Astrocyte (in vitro differentiated cells and primary cell): ENCODE measurements at regions not wholly inside any gene's neighbourhood (a gene's known extent, or its start where the extent isn't known, plus 50 kb on each side); places are given as distances from the start of the nearest gene placed in this dataset.

ENCODE experiments used
- DNase-seq: peaks from one replicate; pipeline ENCODE4 v3.0.0-alpha.2; 2010; ENCODE audit warnings: low read depth
- FAIRE-seq: peaks from 2 replicates; lab custom pipeline; 2011; peaks lifted over from hg19 to GRCh38; lab: Jason Lieb, UNC
- H2AFZ ChIP-seq: 2 replicates; pipeline ENCODE4 v1.6.0; 2012; ENCODE audit warnings: low read depth, low read length, inconsistent platforms
- H3K27ac ChIP-seq: 2 replicates; pipeline ENCODE4 v1.5.1; 2011; ENCODE audit warnings: low read depth, low read length, inconsistent platforms
- H3K27me3 ChIP-seq: 2 replicates; pipeline ENCODE4 v1.6.0; 2011; ENCODE audit warnings: low read length, inconsistent platforms; ENCODE audit not compliant: insufficient read depth
- H3K36me3 ChIP-seq: 2 replicates; pipeline ENCODE4 v1.5.1; 2011; ENCODE audit warnings: low read length, inconsistent platforms; ENCODE audit not compliant: insufficient read depth
- H3K4me1 ChIP-seq: 2 replicates; pipeline ENCODE4 v1.5.1; 2011; ENCODE audit warnings: low read length, inconsistent platforms; ENCODE audit not compliant: insufficient read depth
- H3K4me2 ChIP-seq: 2 replicates; pipeline ENCODE4 v1.6.0; 2012; ENCODE audit warnings: low read length, inconsistent platforms
- H3K4me3 ChIP-seq: 2 replicates; pipeline ENCODE4 v1.5.1; 2011; ENCODE audit warnings: low read depth, mild to moderate bottlenecking, low read length, inconsistent platforms; ENCODE audit not compliant: insufficient read depth
- H3K79me2 ChIP-seq: 2 replicates; pipeline ENCODE4 v1.6.0; 2012; ENCODE audit warnings: mild to moderate bottlenecking, low read length, inconsistent platforms; ENCODE audit not compliant: insufficient read depth
- H3K9ac ChIP-seq: 2 replicates; pipeline ENCODE4 v1.6.0; 2012; ENCODE audit warnings: mild to moderate bottlenecking, low read length, inconsistent platforms
- H3K9me3 ChIP-seq: 2 replicates; pipeline ENCODE4 v1.5.1; 2012; ENCODE audit warnings: low read depth, mild to moderate bottlenecking, low read length, inconsistent platforms; ENCODE audit not compliant: insufficient read depth
- H4K20me1 ChIP-seq: 2 replicates; pipeline ENCODE4 v1.6.0; 2012; ENCODE audit warnings: low read length, inconsistent platforms; ENCODE audit not compliant: insufficient read depth
- H3K27ac Mint-ChIP-seq: one replicate; pipeline ENCODE4 v1.8.0; 2021; ENCODE audit warnings: mild to moderate bottlenecking, mixed read lengths; ENCODE audit not compliant: unreplicated experiment
- H3K27me3 Mint-ChIP-seq: one replicate; pipeline ENCODE4 v1.8.0; 2021; ENCODE audit warnings: low read depth, mixed read lengths; ENCODE audit not compliant: unreplicated experiment
- H3K36me3 Mint-ChIP-seq: one replicate; pipeline ENCODE4 v1.8.0; 2021; ENCODE audit warnings: low read depth, mixed read lengths; ENCODE audit not compliant: unreplicated experiment
- H3K4me1 Mint-ChIP-seq: one replicate; pipeline ENCODE4 v1.8.0; 2021; ENCODE audit warnings: low read depth, mixed read lengths; ENCODE audit not compliant: unreplicated experiment
- H3K4me3 Mint-ChIP-seq: one replicate; pipeline ENCODE4 v1.8.0; 2021; ENCODE audit warnings: mild to moderate bottlenecking, moderate library complexity, mixed read lengths; ENCODE audit not compliant: unreplicated experiment
- H3K9me3 Mint-ChIP-seq: one replicate; pipeline ENCODE4 v1.8.0; 2021; ENCODE audit warnings: mild to moderate bottlenecking, mixed read lengths; ENCODE audit not compliant: unreplicated experiment
- EZH2 ChIP-seq: IDR thresholded peaks from 2 replicates; pipeline ENCODE4 v1.6.1; 2012; ENCODE audit warnings: mild to moderate bottlenecking, low read length, inconsistent platforms; ENCODE audit not compliant: insufficient read depth
- TF ChIP-seq, protein P1 (sequence below): IDR thresholded peaks from 2 replicates; pipeline ENCODE4 v1.5.1; 2011; ENCODE audit warnings: low read depth, mild to moderate bottlenecking, inconsistent platforms, low read length, moderate library complexity; ENCODE audit not compliant: insufficient read depth

DNA sequence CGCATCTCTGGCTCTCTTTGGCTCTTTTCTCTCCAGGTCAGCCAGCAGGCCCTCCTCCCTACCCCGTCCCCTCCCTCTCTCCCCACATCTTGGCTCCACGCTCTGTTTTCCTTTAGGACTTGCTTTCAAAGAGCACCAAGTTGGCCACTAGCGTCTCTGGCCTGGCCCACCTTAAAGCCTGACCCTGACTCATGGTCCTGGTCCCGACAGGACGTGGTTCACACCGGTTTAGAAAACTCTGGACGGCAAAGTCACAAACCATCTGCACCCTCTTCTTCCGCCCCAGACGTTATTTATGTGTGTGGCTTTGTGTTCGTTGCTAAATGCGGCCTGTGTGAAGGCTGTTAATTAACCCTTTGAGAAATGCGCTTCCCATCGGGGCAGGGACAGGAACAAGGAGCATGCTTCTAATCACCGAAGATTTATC, 169.0 kb upstream of the HAAO start:
- TF ChIP-seq, protein P1, sequence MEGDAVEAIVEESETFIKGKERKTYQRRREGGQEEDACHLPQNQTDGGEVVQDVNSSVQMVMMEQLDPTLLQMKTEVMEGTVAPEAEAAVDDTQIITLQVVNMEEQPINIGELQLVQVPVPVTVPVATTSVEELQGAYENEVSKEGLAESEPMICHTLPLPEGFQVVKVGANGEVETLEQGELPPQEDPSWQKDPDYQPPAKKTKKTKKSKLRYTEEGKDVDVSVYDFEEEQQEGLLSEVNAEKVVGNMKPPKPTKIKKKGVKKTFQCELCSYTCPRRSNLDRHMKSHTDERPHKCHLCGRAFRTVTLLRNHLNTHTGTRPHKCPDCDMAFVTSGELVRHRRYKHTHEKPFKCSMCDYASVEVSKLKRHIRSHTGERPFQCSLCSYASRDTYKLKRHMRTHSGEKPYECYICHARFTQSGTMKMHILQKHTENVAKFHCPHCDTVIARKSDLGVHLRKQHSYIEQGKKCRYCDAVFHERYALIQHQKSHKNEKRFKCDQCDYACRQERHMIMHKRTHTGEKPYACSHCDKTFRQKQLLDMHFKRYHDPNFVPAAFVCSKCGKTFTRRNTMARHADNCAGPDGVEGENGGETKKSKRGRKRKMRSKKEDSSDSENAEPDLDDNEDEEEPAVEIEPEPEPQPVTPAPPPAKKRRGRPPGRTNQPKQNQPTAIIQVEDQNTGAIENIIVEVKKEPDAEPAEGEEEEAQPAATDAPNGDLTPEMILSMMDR = no peak
- TF ChIP-seq EZH2 = no peak
- no peak for FAIRE-seq
- H3K4me1 ChIP-seq = peaks cover 33% of the 10 kb centered on the region
- Mint-ChIP-seq H3K36me3 (no peaks in the 10 kb centered on the region), H3K27ac (no peak overlapping the region), H3K4me3 (peak overlapping the region; percentile 35), H3K4me1 (peaks cover 17% of the 10 kb centered on the region), H3K9me3 (no peaks in the 10 kb centered on the region), H3K27me3 (peaks cover 24% of the 10 kb centered on the region)
- no peaks in the 10 kb centered on the region for H3K9me3 ChIP-seq
- peak overlapping the region; percentile 44 for H2AFZ ChIP-seq
- no peaks in the 10 kb centered on the region for H3K27me3 ChIP-seq
- no peak overlapping the region for H3K4me2 ChIP-seq
- no peak for DNase-seq
- H3K79me2 ChIP-seq = no peaks in the 10 kb centered on the region
- no peak overlapping the region for H3K4me3 ChIP-seq
- no peaks in the 10 kb centered on the region for H3K36me3 ChIP-seq
- H4K20me1 ChIP-seq = no peaks in the 10 kb centered on the region
- no peak overlapping the region for H3K27ac ChIP-seq
- no peak overlapping the region for H3K9ac ChIP-seq

DNA sequence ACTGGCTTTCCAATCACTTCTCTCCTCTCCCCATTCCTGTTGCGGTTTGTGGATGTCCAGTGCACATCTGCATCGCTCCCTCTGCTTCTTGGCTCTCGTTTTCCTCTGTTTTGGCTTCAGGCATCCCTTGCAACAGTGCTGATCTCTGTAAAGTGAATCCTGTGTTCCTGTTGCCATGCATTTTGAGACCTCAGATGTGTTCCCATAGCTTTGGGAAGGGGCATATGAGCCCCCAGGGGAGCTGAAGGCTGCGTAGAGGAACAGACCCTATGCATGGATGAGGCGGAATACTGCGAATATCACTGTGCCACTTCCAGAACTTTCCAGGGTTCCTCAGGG, 168.4 kb upstream of the HAAO start:
- FAIRE-seq (no peak), DNase-seq (no peak)
- Histone ChIP-seq H2AFZ (no peak overlapping the region), H3K27me3 (no peaks in the 10 kb centered on the region), H3K27ac (no peak overlapping the region), H4K20me1 (no peaks in the 10 kb centered on the region), H3K4me3 (no peak overlapping the region), H3K4me1 (peaks cover 33% of the 10 kb centered on the region), H3K9ac (no peak overlapping the region), H3K36me3 (no peaks in the 10 kb centered on the region), H3K9me3 (no peaks in the 10 kb centered on the region), H3K79me2 (no peaks in the 10 kb centered on the region), H3K4me2 (no peak overlapping the region)
- no peak overlapping the region for H3K27ac Mint-ChIP-seq
- H3K9me3 Mint-ChIP-seq = no peaks in the 10 kb centered on the region
- no peak overlapping the region for H3K4me3 Mint-ChIP-seq
- peaks cover 17% of the 10 kb centered on the region for H3K4me1 Mint-ChIP-seq
- no peaks in the 10 kb centered on the region for H3K36me3 Mint-ChIP-seq
- peaks cover 23% of the 10 kb centered on the region for H3K27me3 Mint-ChIP-seq
- TF ChIP-seq, protein P1 = no peak
- TF ChIP-seq EZH2 = no peak

DNA sequence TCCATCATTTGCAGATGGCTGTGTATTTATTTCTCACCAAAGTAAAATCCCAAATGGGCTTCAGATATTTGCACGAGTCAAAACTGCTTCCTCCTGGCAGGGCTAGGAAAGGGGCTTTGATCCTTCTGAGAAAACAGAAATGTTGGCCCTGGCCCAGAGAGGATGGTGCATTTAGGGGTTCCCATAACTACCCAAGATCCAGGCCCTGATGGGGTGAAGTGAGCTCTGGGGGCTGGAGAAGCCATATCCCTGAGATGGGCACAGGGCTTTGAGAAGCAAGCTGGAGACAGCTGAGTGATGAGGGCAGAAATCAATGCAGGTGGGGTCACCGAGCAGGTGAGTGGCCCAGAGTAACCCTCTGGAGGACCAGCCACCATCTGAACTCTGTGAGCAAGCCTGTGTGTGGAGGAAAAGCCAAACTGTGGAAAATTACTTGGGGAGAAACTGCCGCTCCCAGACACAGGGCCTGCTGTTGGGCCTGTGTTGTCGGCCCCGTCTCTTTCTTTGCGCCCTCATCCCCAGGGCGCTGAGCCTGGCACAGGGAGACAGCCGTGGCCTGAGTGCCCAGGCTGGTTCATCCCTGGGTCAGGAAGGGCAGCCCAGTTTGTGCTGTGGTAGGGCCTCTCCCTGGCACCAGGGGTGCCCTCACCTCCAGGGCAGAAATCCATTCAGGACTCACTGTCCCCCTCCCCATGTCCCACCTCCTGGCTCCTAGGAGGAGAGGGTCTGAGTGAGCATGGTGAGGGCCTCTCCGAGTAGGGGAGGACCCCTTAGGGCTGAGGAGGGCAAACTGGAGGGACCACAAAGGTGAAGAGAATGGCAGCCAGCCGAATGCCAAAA, 167.8 kb upstream of the HAAO start:
- no peak overlapping the region for H3K27ac ChIP-seq
- H2AFZ ChIP-seq = no peak overlapping the region
- peaks cover 18% of the 10 kb centered on the region for H3K4me1 Mint-ChIP-seq
- no peak for FAIRE-seq
- no peaks in the 10 kb centered on the region for H3K36me3 Mint-ChIP-seq
- H3K4me2 ChIP-seq = no peak overlapping the region
- peaks cover 32% of the 10 kb centered on the region for H3K4me1 ChIP-seq
- no peaks in the 10 kb centered on the region for H3K9me3 Mint-ChIP-seq
- H4K20me1 ChIP-seq = no peaks in the 10 kb centered on the region
- TF ChIP-seq EZH2 = no peak
- TF ChIP-seq, protein P1 = no peak
- H3K4me3 Mint-ChIP-seq = no peak overlapping the region
- no peak overlapping the region for H3K27ac Mint-ChIP-seq
- no peaks in the 10 kb centered on the region for H3K36me3 ChIP-seq
- no peak for DNase-seq
- no peak overlapping the region for H3K4me3 ChIP-seq
- no peak overlapping the region for H3K9ac ChIP-seq
- H3K79me2 ChIP-seq = no peaks in the 10 kb centered on the region
- no peaks in the 10 kb centered on the region for H3K27me3 ChIP-seq
- peaks cover 27% of the 10 kb centered on the region for H3K27me3 Mint-ChIP-seq
- H3K9me3 ChIP-seq = no peaks in the 10 kb centered on the region
